ENCODE measurements at regions not wholly inside any gene's neighbourhood (a gene's known extent, or its start where the extent isn't known, plus 50 kb on each side); places are given as distances from the start of the nearest gene placed in this dataset.

DNA sequence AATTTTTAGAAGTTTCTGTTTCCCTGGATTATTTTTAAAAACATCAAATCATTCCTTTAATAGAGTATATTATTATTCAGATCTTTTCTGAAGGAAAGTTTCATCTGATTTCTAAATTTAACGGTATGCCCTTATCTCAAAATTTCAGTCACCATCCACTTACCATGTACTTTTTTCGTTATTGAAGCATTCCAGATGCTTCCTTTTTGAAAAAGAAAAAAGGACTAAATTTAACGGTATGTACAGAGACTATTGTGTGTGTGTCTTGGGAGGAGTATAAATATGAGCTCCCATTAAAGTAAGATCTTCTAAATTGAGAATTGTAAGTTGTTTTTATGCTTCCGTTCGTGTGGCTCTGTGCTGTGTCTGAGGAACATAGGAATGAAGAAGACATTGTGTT is 517.4 kb upstream of the GOLIM4 start:
- no peak for DNase-seq (ENCODE audit: low read depth, low spot score)
- no peak overlapping the region for H3K27ac ChIP-seq

GRCh38 chr3:168612671-168613070 is 516.9 kb upstream of the GOLIM4 start:
- no peak overlapping the region for H3K27ac ChIP-seq
- no peak for DNase-seq (ENCODE audit: low read depth, low spot score)

DNA sequence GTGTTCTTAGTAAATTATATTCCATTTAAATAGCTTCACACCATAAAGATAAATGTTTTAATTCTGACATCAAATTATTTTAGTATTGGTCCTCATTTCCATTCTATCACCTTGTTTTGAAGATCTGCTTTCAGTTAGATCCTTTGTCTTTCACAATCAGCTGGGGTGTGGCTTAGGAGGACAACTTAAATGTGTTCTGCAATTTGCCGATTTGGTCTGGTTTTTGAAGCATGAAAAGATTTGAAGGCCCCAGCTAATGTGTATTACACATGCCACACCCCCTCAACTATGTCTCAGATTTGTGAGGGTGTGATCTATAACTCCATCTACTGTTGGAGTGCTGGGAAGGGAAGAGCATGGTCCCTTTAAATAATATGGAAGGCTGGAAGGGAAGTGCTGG is 516.1 kb upstream of the GOLIM4 start:
- no peak overlapping the region for H3K27ac ChIP-seq
- DNase-seq (ENCODE audit: low read depth, low spot score), result no peak

- no peak overlapping the region for H3K27ac ChIP-seq
- DNase-seq (ENCODE audit: low read depth, low spot score), result no peak
Measured at GRCh38 chr3:168608926-168609325, 513.2 kb upstream of the GOLIM4 start.

DNA sequence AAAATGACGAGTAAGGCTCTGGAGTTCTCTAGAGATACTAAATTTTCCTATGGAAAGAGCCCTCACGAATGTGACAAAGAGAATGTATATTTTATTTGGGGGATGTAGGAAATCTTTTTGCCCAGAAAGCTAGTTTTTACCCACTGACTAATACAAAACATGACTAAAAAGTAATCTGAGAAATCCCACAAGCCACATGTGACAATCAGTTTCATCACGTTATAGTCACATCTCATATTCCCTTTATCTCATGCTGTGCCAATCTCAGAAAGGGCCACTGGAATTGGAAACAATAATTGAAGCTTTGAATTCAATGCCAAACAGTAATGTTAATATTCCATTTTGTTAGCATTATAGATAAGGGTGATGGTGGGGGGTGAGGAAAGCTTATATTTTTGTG is 509.0 kb upstream of the GOLIM4 start:
- DNase-seq (ENCODE audit: low read depth, low spot score), result no peak
- no peak overlapping the region for H3K27ac ChIP-seq

- DNase-seq (ENCODE audit: low read depth, low spot score), result no peak
- H3K27ac ChIP-seq, result no peak overlapping the region
Measured at GRCh38 chr3:168598250-168598649, 502.5 kb upstream of the GOLIM4 start.

DNA sequence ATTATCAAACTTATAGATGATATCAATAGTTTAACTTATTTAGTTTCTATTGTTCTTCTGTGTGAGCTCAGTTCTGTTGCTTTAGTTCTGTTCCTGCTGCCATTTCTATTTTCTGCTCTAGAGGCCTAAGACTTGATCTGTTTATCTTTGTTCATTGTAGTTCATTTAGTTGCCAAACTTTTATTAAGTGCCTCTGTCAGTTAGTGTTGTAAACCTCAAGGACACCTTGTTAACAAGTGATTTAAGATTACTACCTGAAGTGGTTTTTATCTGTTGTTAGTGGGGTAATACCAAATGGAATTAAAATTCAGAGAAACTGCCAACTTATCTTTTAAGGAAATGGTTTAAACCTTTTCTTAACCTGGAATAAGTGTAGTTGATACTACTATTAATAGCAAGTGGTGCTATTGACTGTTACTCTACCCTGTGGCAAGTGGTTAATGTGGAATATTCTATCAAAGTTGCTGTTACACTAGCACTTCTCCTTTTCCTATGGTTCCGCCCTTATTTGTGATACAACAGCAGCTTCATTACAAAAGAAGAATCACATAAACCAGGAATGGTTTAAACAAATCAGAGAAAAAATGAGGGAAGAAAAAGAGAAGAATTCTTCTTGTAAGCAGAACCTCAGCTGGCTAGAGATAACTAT is 500.6 kb upstream of the GOLIM4 start:
- no peak for DNase-seq (ENCODE audit: low read depth, low spot score)
- H3K27ac ChIP-seq, result no peak overlapping the region

- H3K27ac ChIP-seq, result no peak overlapping the region
- DNase-seq (ENCODE audit: low read depth, low spot score), result no peak
Measured at GRCh38 chr3:168591587-168591986, 495.9 kb upstream of the GOLIM4 start.

GRCh38 chr3:168589376-168589775 is 493.7 kb upstream of the GOLIM4 start:
- H3K27ac ChIP-seq, result no peak overlapping the region
- no peak for DNase-seq (ENCODE audit: low read depth, low spot score)

- DNase-seq (ENCODE audit: low read depth, low spot score), result no peak
- H3K27ac ChIP-seq, result no peak overlapping the region
Measured at GRCh38 chr3:168585544-168585943, 489.8 kb upstream of the GOLIM4 start.

DNA sequence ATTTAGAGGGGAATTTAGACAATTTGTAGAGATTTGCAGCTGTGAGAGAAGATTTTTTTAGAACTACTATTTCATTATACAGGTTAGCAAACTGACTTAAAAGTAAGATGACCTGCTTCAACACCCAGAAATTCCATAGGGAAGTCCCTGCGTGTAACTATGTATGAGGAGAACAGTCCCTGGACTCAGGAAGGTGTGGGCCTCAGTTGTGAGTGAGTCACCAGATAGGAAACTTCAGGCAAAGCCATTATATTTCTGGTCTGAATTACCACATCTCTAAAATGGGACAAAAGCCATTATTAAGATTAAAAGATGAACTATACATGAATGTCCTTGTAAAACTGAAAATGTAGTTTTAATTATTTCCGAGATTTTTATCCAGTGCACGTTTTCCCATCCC is 488.3 kb upstream of the GOLIM4 start:
- H3K27ac ChIP-seq, result no peak overlapping the region
- DNase-seq (ENCODE audit: low read depth, low spot score), result no peak

- DNase-seq (ENCODE audit: low read depth, low spot score), result no peak
- no peak overlapping the region for H3K27ac ChIP-seq
Measured at GRCh38 chr3:168582503-168582902, 486.8 kb upstream of the GOLIM4 start.

GRCh38 chr3:168581771-168582225 is 486.1 kb upstream of the GOLIM4 start:
- no peak for DNase-seq (ENCODE audit: low read depth, low spot score)

DNA sequence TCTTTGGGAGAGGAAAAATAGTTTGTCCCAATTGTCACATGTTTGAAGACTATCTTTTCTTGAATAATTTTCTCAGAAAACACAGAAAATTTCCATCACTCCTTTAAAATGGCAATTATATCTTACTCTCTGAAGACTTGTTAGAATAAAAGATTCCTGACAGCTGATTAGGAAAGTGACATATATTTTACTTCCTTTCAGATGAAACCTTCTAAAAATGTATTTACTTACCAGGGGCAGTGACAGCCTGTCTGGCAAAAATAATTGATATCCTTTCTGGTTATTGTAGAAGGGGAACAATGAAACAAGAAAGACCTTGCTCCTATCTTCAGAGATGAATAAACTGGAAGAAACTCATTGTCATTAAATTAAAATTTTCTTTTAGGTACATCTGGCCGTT is 483.3 kb upstream of the GOLIM4 start:
- no peak for DNase-seq (ENCODE audit: low read depth, low spot score)
- H3K27ac ChIP-seq, result no peak overlapping the region

More at GRCh38 chr3:168581771-168582225, 486.1 kb upstream of the GOLIM4 start:
- H3K27ac ChIP-seq, result no peak overlapping the region

DNA sequence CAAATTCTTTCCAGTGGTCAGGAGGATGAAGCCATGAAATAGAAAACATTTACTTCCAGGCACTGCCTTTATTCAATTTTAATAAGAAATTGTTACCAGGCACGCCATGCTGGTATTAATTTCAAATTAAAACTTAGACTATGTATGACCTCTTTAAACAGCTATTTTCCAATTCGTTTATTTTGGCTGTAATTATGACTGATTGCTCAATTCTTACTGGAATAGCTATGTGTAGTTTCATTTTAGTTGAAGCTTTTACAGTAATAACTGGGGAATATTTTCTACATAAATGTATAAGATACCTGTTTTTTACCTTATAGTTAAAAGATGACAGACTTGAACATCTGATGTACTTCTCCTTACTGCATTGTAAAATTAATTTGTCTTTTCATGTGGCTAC is 480.0 kb upstream of the GOLIM4 start:
- DNase-seq (ENCODE audit: low read depth, low spot score), result no peak

DNA sequence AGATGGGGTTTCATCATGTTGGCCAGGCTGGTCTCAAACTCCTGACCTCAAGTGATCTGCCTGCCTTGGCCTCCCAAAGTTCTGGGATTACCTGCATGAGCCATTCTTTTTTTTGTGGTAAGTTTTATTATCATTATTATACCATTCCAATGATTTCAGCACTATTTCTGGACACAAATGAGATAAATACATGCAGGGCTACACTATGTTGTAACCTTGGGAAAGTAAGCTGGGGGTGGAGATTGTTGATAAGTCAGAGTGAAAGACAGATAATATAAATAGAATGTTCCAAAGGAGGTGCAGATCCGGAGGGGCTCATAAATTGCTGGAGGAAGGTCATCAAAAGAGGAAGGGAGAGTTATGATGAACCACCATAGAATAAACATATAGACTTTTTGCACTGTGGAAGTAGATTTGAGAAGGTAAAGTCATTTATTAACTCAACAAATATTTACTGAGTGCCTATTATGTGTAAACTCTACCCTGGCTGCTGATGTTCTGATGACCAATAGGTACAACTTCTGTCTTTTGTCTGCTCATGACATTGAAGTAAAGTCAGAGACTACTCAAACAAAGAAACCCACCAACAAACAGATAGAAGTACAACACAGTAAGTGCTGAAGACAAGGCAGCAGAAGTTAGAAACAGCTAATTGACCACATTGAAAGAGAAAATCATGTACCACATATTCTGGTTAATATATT is 478.9 kb upstream of the GOLIM4 start:
- no peak overlapping the region for H3K27ac ChIP-seq
- DNase-seq (ENCODE audit: low read depth, low spot score), result no peak

More for the DNA sequence above, 480.0 kb upstream of the GOLIM4 start:
- H3K27ac ChIP-seq, result no peak overlapping the region

DNA sequence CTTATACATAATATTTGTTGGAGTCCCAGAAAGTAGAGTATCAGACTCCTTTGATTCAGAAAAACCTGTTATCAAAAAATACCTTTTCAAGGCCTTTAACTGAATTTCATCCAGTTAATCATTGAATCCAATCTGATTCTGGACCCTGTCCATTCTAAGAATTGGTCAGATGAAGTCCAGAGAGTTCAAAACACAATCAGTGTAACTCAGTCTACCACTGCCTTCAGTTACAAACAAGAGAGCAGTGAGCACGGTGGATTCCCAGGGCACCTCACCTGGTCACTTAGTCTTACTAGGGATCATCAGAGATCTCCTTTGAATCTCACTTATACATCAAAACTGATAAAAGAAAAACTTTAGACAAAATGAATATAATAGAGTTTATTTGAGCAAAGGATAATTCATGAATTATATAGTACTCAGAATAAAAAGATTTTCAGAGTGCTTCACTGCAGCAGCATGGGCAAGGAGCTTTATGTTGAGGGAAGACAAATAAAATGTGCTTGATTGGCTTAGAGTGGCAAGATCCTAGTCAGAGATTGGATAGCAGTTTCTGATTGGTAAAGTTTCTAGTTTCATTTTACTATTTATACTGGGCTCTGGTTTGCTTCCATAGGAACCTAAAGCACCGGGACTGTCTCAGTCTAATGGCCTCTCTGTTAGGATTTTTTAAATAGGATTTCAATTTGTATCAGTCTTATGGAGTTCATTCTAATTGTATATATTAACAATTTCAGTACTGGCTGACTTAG is 474.9 kb upstream of the GOLIM4 start:
- DNase-seq (ENCODE audit: low read depth, low spot score), result no peak
- H3K27ac ChIP-seq, result no peak overlapping the region

DNA sequence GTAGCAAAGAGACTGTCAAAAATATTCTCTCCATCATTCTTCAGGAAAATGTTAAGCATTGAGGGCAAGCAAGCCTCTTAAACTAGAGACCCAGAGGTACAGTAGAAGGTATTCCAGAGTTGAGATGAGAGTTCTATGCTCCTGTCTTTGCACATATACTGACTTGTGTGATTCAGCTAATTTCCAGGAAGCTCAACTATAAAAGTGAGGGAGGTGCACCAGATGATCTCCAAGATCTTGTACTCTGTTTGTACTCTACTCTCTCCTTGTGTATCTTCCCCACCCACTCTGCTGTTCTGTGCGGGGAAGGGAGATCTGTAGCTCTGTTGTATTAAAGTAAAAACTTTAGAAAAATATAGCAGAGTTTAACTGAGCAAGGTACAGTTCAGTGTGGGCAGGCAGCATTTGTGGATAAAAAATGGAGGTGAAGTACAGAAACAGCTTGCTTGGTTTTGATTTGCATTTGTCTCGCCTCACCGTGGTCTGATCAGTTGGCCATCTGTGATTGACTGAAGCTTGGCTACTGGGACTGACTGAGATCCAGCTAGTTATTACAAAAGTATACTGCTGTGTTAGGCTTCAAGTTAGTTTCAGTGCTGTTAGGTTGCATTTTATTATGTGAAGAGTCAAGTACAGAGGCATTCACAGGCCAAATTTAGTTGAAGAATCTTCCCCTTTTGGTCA is 463.1 kb upstream of the GOLIM4 start:
- no peak for DNase-seq (ENCODE audit: low read depth, low spot score)
- no peak overlapping the region for H3K27ac ChIP-seq

GRCh38 chr3:168552251-168552650 is 456.5 kb upstream of the GOLIM4 start:
- no peak for DNase-seq (ENCODE audit: low read depth, low spot score)

GRCh38 chr3:168548719-168549118 is 453.0 kb upstream of the GOLIM4 start:
- no peak for DNase-seq (ENCODE audit: low read depth, low spot score)
- no peak overlapping the region for H3K27ac ChIP-seq

More at GRCh38 chr3:168552251-168552650, 456.5 kb upstream of the GOLIM4 start:
- H3K27ac ChIP-seq, result no peak overlapping the region

- no peak for DNase-seq (ENCODE audit: low read depth, low spot score)
- H3K27ac ChIP-seq, result no peak overlapping the region
Measured at GRCh38 chr3:168546707-168547106, 451.0 kb upstream of the GOLIM4 start.

Data from epithelial cell of prostate (primary cell).